HG03039 (cell line): ENCODE measurements at regions not wholly inside any gene's neighbourhood (a gene's known extent, or its start where the extent isn't known, plus 50 kb on each side); places are given as distances from the start of the nearest gene placed in this dataset.

Experiments used
- ATAC-seq: cut with Tn5 transposase; IDR thresholded peaks from one replicate; pipeline ENCODE4 v1.9.1; 2021; ENCODE audit warnings: mild to moderate bottlenecking, moderate library complexity; ENCODE audit not compliant: unreplicated experiment

DNA sequence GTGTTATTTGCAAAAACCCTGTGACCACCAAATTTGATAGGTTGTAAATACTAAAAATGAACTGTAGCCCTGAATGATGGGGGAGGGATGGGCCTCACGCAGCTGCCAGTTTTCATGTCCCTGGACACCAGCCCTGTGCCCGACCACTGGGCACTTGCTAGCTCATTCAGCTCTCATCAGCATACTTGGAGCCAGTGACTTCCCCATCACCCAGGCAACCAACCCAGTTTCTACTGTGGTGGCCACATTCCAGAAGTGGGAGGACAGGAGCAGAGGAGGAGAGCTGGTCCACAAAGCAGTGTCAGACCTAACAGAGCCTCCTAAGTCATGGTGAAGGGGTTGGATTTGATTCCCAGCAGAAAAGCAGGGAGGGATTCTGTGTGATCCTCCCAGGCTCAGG, 128.2 kb downstream of the CPEB2 start:
- ATAC-seq, result no peak

DNA sequence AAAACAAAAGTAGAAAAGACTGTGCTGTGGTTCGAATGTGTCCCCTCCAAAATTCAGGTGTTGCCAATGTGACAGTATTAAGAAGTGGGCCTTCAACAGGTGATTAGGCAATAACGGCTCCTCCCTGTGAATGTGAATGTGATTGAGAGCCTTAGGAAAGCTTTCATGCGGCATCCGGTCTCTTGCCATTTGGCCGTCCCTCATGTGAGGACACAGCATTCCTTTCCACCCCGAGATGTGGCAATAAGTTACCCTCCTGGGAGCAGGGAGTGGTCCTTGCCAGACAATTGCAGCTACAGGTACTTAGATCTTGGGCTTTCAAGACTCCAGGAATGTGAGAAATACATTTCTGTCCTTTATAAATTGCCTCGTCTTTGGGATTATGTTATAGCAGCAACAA, 129.3 kb downstream of the CPEB2 start:
- ATAC-seq, result no peak

DNA sequence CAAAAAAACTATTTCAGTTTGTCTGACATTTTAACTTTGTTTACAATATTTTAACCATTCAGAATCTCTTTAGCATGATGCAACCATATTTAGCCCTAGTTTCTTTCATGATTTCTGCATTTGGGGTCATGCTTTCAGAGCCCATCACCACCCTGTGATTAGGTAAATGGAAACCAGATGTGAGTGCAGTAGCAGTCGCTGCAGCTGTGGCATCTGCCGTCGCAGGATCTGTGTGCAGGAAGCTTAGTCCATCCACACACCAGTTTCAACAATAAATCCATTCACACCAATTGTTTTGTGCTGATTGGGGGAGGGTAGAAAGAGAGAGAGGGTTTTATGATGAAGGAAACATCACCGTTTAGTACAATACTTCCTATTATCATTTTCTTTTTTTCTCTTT, 130.5 kb downstream of the CPEB2 start:
- no peak for ATAC-seq

DNA sequence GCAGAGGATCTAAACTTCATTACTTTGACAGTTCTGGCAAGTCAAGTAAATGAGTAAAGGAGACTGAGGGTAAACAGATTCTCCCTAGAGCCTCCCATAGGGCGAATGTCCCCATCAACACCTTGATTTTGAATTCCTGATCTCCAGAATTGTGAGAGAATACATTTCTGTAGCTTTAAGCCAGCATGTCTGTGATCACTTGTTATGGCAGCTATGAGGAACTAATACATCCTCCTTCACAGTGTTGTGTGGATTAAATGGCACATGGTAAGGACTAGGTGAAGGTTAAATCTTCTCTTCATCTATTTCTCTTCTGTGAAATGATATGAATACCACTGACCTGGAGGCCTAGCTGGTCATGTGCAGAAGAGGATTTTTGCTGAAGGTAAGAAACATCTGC, 137.3 kb downstream of the CPEB2 start:
- ATAC-seq, result no peak

- no peak for ATAC-seq
Measured at GRCh38 chr4:15142201-15142600, 139.9 kb downstream of the CPEB2 start.

DNA sequence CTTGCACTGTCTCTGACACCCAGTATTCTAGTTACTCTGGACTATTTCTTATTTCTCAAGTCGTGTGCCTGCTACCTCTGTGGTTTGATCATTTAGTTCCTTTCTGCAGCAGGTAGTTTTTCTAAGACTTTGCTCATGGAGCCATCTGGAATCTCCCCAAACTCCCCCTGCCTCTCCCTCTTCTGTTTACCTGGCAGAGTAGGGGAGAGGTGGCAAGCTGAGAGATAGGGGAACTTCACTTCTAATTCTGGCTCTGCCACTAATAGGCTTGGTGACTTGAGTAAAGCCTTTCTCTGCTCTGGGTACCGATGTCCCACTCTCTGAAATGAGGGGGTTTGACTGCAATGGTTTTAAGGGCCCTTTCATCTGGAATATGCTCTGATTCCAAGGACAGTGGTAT, 141.3 kb downstream of the CPEB2 start:
- no peak for ATAC-seq

- ATAC-seq, result no peak
Measured at GRCh38 chr4:15144249-15144966, 142.1 kb downstream of the CPEB2 start.

DNA sequence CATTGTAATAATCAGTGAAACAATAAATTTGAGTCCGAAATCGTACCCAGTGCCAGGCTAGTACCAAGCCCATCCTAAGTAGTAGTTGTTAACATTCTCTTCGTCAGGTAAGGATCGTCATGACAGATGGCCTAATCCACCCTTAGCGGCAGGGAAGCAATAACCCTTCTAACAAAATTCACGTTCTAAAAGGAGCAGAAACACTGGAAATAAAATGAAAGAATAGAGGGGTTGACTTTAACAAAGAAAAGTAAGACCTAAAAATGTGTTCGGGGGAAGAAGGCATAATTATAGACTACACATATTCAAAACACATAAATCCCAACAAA, 142.7 kb downstream of the CPEB2 start:
- no peak for ATAC-seq

GRCh38 chr4:15145709-15146108, 143.4 kb downstream of the CPEB2 start:
- no peak for ATAC-seq

GRCh38 chr4:15147714-15148113, 145.4 kb downstream of the CPEB2 start:
- ATAC-seq, result no peak

DNA sequence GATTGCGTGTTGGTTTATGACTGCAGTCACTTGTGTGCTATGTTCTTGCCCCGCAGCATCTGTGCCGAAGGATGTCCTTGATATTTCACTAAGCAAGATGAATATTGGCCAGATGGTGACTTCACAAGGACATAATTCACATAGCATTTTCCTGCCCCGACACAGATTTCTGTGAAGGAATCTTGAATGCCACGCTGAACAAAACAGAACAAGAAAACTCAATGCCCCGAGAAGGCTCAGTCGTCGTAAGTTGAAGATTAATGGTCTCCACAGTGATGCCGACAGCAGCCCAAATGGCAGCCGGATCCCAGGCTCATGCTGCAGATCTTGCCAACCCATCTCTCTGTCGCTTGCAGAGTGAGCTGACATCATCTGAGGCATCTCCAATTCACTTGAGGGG, 145.9 kb downstream of the CPEB2 start:
- no peak for ATAC-seq

DNA sequence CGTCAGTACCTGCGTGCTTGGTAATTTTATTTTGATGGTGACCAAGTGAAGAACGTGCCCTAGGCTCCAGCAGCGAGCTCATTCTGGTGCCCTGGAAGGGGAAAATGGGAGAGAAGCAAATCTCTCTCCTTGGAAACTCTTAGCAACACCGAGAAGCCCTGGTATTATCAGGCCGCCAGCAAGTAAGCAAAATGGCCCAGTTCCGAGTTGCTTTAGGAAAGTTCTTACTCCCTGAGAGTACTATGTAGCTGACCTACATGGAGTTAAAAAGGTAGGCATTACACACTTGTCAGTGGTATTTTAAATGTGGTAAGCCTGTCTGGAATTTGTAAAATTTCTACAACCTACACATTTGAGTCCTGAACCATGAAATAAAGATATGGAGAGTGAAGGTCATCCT, 146.4 kb downstream of the CPEB2 start:
- ATAC-seq, result no peak

DNA sequence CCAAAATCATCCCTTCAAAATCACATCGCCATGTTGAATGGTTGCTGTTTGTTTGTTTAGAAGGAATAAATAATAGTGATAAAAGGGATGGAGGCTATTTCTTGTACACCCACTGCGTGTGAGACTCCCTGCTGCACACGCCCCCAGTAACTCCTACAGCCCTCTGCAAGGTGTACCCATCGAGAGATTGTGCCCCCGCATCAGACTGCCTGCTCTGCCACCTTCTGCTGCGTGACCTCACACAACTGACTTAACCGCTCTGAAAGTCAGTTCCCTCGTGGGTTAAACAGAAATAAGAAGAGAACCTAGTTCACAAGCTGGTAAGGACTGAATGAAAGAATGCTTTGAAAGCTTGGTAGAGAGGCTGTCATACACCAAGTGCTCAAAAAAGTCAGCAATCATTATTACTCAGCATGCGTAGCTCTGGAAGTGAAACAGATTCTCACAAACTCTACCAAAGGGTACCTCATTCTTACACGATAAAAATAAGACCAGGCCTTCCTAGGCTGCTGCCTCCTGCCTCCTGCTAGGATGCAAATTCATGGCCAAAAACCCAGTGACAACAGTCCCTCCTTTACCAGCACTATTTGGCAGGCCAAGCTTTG, 147.1 kb downstream of the CPEB2 start:
- ATAC-seq, result peak; percentile 59

DNA sequence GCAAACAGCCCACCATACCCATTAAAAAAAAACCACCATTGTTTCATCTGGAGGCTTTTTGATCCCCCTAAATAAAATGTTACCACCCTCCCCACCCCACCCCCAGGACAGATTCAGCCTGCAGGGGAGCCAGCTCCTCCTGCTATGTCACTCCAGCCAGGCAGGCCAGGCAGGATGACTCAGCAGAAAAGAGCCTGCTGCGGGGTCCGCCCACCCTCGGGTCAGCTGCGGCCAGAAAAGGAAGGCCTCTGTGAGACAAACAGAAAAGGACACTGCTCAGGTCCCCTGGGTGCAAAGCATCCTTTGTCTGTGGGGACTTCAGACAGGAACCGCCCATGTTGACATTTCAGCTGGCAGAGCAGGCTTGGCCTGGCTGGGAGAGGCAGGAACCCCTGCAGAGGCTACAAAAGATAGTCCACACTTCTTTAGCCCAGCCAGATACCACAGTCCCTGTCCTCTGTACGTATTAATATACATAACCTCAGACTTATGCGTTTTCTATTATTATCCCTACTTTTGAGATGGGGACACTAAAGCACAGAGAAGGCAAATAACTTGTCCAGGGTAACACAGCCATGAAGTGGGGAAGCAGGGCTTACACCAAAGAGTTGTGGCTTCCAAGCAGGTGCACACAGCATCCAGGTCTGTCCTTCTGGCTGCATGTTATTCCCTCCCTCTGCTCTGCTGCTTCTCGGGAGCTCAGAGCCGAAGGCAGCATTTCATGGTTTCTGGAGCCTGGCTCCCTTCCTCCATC, 147.7 kb downstream of the CPEB2 start:
- ATAC-seq, result peak; percentile 66

DNA sequence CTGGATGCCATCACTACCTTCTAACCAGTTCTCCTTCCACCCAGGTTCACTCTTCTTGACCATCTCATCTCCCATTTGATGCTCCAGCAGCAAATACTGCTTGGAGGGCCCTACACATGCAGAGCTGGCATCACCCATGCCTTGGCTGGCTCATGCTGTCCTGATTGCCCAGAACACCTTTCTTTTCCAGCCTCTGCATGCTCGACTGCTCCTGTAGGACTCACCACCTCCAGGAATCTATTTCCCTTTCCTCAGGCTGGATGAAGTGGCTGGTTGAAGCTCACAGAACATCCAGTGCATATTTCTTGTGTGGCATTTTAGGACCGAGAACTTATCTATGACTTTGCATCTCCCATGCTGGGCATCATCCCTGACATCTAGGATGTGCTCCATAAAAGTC, 148.3 kb downstream of the CPEB2 start:
- ATAC-seq, result no peak

- no peak for ATAC-seq
Measured at GRCh38 chr4:15151033-15151432, 148.8 kb downstream of the CPEB2 start.

GRCh38 chr4:15153662-15154061, 151.4 kb downstream of the CPEB2 start:
- no peak for ATAC-seq

GRCh38 chr4:15158406-15159091, 156.3 kb downstream of the CPEB2 start:
- ATAC-seq, result no peak

DNA sequence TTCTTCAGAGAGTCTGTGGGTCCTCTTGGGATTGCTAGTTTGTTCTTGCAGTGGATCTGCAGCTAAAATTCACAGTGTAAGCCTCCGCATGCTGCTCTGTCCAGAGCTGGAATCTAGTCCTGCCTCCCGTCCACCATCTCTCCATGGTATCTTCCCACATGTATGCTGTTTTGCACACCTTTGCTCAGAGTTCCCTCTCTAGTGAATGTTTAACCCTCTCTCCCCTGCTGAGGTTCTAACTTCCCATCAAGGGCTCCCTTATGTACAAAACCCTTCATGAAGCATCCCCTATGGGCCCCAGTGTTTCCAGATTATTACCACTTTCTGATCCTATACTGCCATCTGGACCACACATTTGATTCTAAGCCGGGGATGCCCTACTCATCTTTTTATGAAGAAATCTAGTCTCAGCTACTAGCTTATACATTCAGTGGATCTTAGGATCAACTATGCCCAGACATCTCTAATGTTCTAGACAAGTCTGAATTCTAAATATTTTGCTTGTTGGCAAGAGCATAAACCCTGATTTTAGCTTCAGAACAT, 157.3 kb downstream of the CPEB2 start:
- no peak for ATAC-seq

DNA sequence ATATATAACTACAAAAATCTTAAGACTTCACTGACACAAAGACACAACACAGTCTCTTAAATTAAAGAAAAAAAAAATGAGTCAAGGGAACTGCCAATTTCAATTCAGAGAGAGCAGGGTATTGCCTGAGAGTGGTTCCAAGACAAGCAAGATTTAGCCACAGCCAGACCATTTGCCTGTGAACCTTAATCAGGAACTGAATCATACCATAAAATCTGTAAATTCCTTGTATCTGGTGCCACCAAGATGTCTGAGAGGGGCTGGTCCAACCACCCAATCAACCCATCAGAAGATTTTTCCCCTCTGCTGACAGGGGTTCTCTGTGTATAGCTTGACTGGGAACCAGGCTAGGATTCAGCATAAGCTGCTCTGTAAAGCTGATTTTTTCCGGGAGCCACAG, 159.2 kb downstream of the CPEB2 start:
- ATAC-seq, result no peak

- ATAC-seq, result no peak
Measured at GRCh38 chr4:15162046-15162445, 159.8 kb downstream of the CPEB2 start.
